ENCODE measurements at regions not wholly inside any gene's neighbourhood (a gene's known extent, or its start where the extent isn't known, plus 50 kb on each side); places are given as distances from the start of the nearest gene placed in this dataset.
"Not testable (repeated sequence)": the region's sequence is repeated elsewhere in the genome, so short reads cannot be mapped to it uniquely, and the experiment has no call there.

DNA sequence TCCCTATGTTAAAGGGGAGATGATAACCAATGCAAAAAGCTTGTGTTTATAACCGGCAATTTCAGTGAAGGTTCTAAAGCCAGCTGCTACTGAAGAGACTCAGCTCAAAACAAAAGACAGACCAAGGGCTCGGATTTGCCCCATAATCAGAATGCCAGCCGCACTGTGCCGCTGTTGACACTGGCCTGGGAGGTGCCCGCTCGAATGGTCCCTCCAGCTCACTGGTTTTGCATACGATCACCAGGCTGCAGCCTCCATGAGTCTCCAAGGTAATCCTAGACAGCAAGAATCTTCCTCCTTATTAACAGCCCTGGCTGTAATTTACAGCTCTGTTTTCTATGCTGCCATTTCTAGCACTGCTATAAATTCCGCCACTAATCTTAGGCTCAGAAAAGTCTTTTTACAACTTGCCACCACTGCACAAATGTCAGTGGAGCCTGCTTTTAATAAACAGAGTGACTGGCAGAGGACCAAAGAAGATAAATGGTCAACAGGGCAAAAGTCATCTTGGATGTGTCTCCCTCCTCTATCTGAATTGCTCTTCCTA, 155.7 kb upstream of the SH3BP4 start:
- DNase-seq = no peak

DNA sequence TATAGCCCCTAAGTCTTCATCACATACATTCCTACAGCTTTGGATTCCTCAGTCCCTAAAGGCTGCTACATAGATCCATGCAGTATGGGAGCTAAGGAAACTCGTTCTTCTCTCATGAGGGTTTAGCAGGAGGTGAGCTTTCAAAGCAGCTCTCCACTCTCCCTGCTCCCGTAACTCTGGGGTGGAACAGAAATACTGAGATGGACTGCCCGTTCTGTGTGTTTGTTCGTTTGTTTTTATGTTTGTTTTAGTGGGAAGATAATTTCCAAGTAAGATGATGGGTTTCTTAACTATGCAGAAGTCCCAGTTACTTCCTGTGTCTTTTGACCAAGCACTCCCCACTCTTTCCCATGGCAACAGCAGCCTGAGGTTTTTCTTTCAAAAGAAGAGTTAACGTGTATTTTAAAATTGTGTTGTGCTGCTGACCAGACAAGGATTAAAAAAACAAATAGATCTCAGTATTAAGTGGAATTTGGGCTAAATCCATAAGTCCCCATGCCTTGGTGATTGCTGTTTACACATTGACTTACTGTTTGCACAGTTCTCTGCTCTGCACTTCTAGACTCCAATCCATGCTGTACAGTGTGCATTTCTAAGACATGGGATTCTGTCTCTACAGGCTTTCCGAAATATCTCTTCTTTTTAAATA, 156.4 kb upstream of the SH3BP4 start:
- no peak for DNase-seq

- no peak for DNase-seq
These were observed 157.0 kb upstream of the SH3BP4 start for GRCh38 chr2:234794866-234795265.

DNA sequence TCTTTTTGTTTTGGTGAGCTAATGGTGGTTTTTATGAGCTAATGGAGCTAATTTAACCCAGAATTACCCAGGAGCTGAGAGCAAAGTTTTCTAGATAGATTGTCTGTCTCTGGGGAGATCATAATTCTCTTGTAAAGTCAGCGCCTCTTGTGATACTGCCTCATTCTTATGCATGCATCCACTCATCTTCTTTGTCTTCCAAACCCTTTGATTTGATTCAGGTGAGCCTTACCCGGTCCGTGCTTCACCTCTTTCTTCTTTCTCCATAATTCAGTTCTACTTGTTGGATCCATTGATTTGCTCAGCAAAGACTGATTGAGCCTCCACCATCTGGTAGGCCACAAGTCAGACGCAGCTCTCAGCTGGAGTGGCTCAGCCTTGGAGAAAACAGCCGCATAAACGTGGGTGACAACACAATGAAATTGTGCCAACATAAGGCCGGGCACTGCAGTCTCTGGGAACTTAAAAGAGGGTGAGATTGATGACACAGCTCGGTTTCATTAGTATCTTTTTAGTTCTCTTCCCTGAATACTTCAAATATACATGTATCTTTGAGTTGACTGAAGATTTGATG, 158.5 kb upstream of the SH3BP4 start:
- no peak for DNase-seq

- DNase-seq = no peak
These were observed 159.2 kb upstream of the SH3BP4 start for GRCh38 chr2:234792621-234793022.

GRCh38 chr2:234792096-234792495, 159.7 kb upstream of the SH3BP4 start:
- DNase-seq = not testable (repeated sequence)

GRCh38 chr2:234790380-234790779, 161.4 kb upstream of the SH3BP4 start:
- DNase-seq = no peak

- no peak for DNase-seq
These were observed 162.1 kb upstream of the SH3BP4 start for GRCh38 chr2:234789556-234790325.

GRCh38 chr2:234788841-234789240, 163.0 kb upstream of the SH3BP4 start:
- no peak for DNase-seq

GRCh38 chr2:234788381-234788780, 163.4 kb upstream of the SH3BP4 start:
- DNase-seq = no peak

DNA sequence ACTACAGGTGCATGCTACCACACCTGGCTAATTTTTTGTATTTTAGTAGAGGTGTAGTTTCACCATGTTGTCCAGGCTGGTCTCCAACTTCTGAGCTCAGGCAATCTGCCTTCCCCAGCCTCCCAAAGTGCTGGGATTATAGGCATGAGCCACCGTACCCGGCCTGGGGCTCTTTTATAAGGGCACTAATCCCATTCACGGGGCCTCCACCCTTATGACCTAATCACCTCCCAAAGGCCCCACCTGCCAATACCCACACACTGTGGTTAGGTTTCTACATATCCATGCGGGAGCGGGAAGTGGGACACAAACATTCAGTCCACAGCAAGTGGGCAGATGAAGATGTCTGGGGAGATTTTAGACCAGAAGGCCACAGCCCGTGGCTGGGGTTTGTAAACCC, 164.7 kb upstream of the SH3BP4 start:
- DNase-seq = no peak

DNA sequence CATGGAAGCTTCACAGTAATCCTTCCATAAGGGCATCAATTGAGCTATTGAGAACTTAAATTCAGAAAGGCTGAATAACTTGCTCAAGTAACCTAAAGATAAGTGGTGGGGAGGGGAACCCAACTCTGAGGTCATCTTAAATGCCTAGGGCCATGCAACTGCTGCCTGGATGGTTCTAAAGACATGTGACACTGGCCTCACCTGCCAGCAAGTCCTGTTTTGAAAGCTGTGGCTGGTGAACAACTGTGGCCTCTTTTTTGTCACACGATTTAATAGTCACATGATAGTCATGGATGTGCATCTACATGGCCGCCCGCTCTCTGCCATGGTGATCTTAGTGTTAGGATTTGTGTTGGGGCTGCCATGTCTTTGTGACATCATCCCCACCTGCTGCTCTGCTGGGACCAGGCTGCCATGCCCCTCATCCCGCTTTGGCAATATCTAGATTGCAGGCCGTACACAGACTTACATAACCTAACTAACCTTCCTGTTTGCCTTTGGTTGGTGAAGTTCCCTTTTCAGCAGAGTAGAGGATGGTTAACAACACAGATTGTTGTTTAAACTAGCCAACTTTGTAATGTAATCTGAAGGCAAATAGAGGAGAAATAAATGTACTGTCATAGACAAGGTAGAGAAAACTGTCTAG, 177.9 kb upstream of the SH3BP4 start:
- DNase-seq = no peak

GRCh38 chr2:234773129-234773528, 178.7 kb upstream of the SH3BP4 start:
- no peak for DNase-seq

GRCh38 chr2:234772733-234773060, 179.1 kb upstream of the SH3BP4 start:
- DNase-seq = no peak

- no peak for DNase-seq
These were observed 179.7 kb upstream of the SH3BP4 start for GRCh38 chr2:234771980-234772732.

- DNase-seq = no peak
These were observed 180.6 kb upstream of the SH3BP4 start for GRCh38 chr2:234771176-234771575.

GRCh38 chr2:234770715-234771141, 181.1 kb upstream of the SH3BP4 start:
- no peak for DNase-seq

GRCh38 chr2:234770031-234770506, 181.7 kb upstream of the SH3BP4 start:
- DNase-seq = no peak

DNA sequence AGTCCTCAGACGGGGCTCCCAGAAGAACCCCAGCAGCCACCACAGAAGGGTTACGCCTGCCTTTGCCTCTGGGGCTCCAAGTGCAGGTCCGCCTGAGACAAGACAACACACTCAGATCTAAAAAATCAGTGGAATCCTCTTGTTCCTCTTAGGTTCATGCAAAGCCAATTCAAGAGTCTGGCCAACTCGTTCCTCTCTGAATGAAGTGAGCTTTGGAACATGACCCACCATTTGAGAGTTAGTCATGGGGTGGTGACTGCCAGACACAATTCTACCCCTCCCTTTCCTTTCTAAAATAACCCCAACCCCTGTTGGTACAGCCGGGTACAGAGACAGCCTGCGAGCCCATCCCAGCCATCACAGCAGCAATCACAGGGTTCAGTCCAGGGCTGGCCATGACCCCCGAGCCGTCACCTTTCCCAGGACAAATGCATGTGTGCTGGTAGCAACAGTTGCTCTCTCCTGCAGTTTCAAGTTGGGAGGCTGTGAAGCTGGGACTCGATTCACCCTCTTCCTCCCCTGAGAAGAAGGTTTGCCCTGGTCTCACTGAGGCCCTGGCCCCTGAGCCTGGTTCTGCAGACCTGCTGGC, 183.1 kb upstream of the SH3BP4 start:
- no peak for DNase-seq

DNA sequence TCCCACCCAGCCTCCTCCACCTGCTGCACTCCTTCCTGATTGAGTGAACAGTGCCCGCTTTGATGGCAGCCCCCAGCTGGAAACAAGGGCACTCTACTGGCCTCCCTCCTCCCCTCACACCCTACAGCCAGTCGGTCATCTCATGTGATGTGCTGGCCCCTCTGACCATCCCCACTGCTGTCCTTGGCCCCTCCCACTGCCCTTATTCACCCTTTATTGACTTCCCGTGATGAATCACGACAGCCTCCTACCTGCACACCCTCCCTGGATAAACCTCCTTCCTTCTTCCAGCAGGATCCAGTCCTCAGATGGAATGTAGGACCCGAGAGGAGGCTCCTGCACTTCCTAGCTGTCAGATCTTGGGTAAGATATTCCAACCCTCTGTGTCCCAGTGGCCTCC, 186.5 kb upstream of the SH3BP4 start:
- no peak for DNase-seq

DNA sequence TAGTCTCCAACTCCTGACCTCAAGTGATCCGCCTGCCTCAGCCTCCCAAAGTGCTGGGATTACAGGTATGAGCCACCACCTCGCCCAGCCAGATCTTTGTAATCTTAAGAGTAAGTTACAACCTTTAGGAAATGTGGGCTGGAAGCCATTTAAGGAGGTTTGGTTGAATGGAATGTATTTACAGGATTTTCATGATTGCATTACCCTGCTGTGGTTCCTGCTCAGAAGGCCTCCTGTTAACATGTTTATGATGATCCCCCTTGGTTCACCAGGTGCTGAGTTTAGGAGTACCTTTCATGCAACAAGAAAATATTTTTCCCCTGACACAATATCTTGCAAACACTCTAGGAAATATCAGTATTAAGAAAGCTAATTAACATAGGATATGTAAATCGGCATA, 187.4 kb upstream of the SH3BP4 start:
- no peak for DNase-seq
